Mesendoderm (in vitro differentiated cells): ENCODE measurements at regions not wholly inside any gene's neighbourhood (a gene's known extent, or its start where the extent isn't known, plus 50 kb on each side); places are given as distances from the start of the nearest gene placed in this dataset.
A peak's percentile ranks its signal among the peaks of the same experiment; 100 is the strongest.
"Not testable (repeated sequence)": the region's sequence is repeated elsewhere in the genome, so short reads cannot be mapped to it uniquely, and the experiment has no call there.

Source experiments
- DNase-seq: peaks from one replicate; pipeline ENCODE4 v3.0.0; 2013
- H2AK5ac ChIP-seq: 2 replicates; pipeline ENCODE4 v1.6.1; 2013; ENCODE audit warnings: low read length, inconsistent platforms
- H2BK120ac ChIP-seq: 2 replicates; pipeline ENCODE4 v1.6.1; 2013; ENCODE audit warnings: low read depth, mild to moderate bottlenecking, low read length, moderate library complexity, mixed read lengths
- H2BK15ac ChIP-seq: replicated peaks from 2 replicates; pipeline ENCODE4 v1.6.1; 2013; ENCODE audit warnings: low read depth, mild to moderate bottlenecking, moderate library complexity
- H2BK5ac ChIP-seq: 2 replicates; pipeline ENCODE4 v1.6.1; 2013; ENCODE audit warnings: low read length, inconsistent platforms
- H3K18ac ChIP-seq: 2 replicates; pipeline ENCODE4 v1.6.1; 2013; ENCODE audit warnings: mild to moderate bottlenecking, low read length, mixed read lengths
- H3K23ac ChIP-seq: one replicate; pipeline ENCODE4 v1.6.1; 2013; ENCODE audit warnings: low read length
- H3K27ac ChIP-seq: 2 replicates; pipeline ENCODE4 v1.5.1; 2013; ENCODE audit warnings: low read depth, mild to moderate bottlenecking, inconsistent platforms, low read length, moderate library complexity
- H3K27me3 ChIP-seq: 2 replicates; pipeline ENCODE4 v1.6.1; 2013; ENCODE audit warnings: low read length, control low read depth, mild to moderate bottlenecking, inconsistent platforms; ENCODE audit not compliant: insufficient read depth, poor library complexity
- H3K36me3 ChIP-seq: 2 replicates; pipeline ENCODE4 v1.6.1; 2013; ENCODE audit warnings: low read length, inconsistent platforms; ENCODE audit not compliant: control insufficient read depth, insufficient read depth
- H3K4ac ChIP-seq: one replicate; pipeline ENCODE4 v1.6.1; 2013; ENCODE audit warnings: low read depth, mild to moderate bottlenecking, low read length, moderate library complexity
- H3K4me1 ChIP-seq: 2 replicates; pipeline ENCODE4 v1.6.1; 2013; ENCODE audit warnings: low read depth, low read length, inconsistent platforms; ENCODE audit not compliant: control insufficient read depth
- H3K4me2 ChIP-seq: 2 replicates; pipeline ENCODE4 v1.6.1; 2013; ENCODE audit warnings: low read length
- H3K4me3 ChIP-seq: 2 replicates; pipeline ENCODE4 v1.5.1; 2013; ENCODE audit warnings: mild to moderate bottlenecking, low read length
- H3K56ac ChIP-seq: one replicate; pipeline ENCODE4 v1.6.1; 2013; ENCODE audit warnings: low read length
- H3K79me1 ChIP-seq: 2 replicates; pipeline ENCODE4 v1.6.1; 2013; ENCODE audit warnings: low read length, inconsistent platforms
- H3K79me2 ChIP-seq: 2 replicates; pipeline ENCODE4 v1.6.1; 2013; ENCODE audit warnings: mild to moderate bottlenecking, low read length; ENCODE audit not compliant: control insufficient read depth, insufficient read depth
- H3K9ac ChIP-seq: 2 replicates; pipeline ENCODE4 v1.6.1; 2013; ENCODE audit warnings: low read length, inconsistent platforms
- H4K5ac ChIP-seq: one replicate; pipeline ENCODE4 v1.6.1; 2013; ENCODE audit warnings: low read length
- H4K8ac ChIP-seq: one replicate; pipeline ENCODE4 v1.6.1; 2013; ENCODE audit warnings: low read depth, mild to moderate bottlenecking, control low read depth, low read length, moderate library complexity
- WGBS: extraction: QIAGEN DNeasy Blood & Tissue Kit; methylation state at CpG from one replicate; pipeline ENCODE4 v1.1.7; 2013; ENCODE audit warnings: low lambda C conversion rate, missing lambda C conversion rate; ENCODE audit not compliant: insufficient coverage; ENCODE audit errors: extremely low coverage; 5-methylcytosine and 5-hydroxymethylcytosine counted together

DNA sequence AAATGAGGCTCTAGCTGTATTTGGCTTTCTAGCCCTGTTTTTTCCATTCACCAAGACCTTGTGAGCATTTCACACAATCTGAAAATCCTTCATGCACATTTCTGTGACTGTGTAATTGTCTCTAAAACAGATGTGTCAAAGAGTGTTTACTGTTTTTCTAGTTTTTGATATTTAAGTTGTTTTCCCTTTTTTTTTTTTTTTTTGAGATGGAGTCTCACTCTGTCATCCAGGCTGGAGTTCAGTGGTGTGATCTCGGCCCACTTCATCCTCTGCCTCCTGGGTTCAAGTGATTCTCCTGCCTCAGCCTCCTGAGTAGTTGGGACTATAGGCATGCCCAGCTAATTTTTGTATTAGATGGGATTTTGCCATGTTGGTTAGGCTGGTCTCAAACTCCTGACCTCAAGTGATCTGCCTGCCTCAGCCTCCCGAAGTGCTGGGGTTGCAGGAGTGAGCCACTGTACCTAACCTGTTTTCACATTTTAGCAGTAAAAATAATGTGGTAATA lies 242.0 kb downstream of the MYCN start:
- H3K9ac ChIP-seq, H4K8ac ChIP-seq, H3K4me3 ChIP-seq, H3K23ac ChIP-seq, DNase-seq, H3K18ac ChIP-seq, H2BK5ac ChIP-seq, H2BK120ac ChIP-seq, H2AK5ac ChIP-seq, H3K27me3 ChIP-seq, H3K79me2 ChIP-seq, H3K36me3 ChIP-seq, H3K79me1 ChIP-seq, H3K4ac ChIP-seq, H2BK15ac ChIP-seq, H3K4me2 ChIP-seq, H3K56ac ChIP-seq, H4K5ac ChIP-seq, H3K4me1 ChIP-seq, H3K27ac ChIP-seq: not testable (repeated sequence)
- no CpG with 5 or more reads among the region's 2 CpGs for WGBS

DNA sequence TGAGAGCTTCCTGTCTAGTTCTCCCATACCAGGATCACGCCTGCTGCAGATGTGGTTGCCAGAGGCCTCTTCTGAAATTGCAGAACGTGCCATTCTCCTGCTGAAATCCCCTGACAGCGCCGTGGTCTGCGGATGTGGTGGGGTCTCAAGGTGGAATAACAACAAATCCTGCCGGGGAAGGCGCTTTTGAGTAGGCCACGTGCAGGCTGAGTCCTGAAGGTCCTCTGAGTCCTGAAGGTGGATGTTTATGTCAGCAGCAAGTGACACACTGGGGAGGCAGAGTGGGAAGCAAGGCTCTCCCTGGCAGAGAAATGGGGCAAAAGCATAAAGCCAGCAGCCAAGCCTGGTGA lies 241.4 kb downstream of the MYCN start:
- Histone ChIP-seq H3K79me1 (no peaks in the 10 kb centered on the region), H3K4me1 (peaks cover 2% of the 10 kb centered on the region), H3K27ac (no peak overlapping the region), H3K18ac (no peak overlapping the region), H2BK5ac (no peak overlapping the region), H2AK5ac (no peak overlapping the region), H3K9ac (no peak overlapping the region), H4K8ac (no peak overlapping the region), H4K5ac (no peak overlapping the region), H3K56ac (no peak overlapping the region), H3K23ac (no peak overlapping the region), H3K27me3 (no peaks in the 10 kb centered on the region), H3K4ac (no peak overlapping the region), H3K36me3 (no peaks in the 10 kb centered on the region), H3K79me2 (no peaks in the 10 kb centered on the region), H3K4me3 (no peak overlapping the region), H2BK15ac (no peak overlapping the region), H2BK120ac (no peak overlapping the region), H3K4me2 (no peak overlapping the region)
- WGBS = no CpG with 5 or more reads among the region's 8 CpGs
- DNase-seq = no peak

GRCh38 chr2:16181062-16181740 lies 240.9 kb downstream of the MYCN start:
- WGBS = no CpG with 5 or more reads among the region's 12 CpGs
- Histone ChIP-seq H3K56ac (no peak overlapping the region), H3K36me3 (no peaks in the 10 kb centered on the region), H3K4ac (no peak overlapping the region), H2BK15ac (no peak overlapping the region), H3K9ac (no peak overlapping the region), H4K8ac (no peak overlapping the region), H2BK5ac (no peak overlapping the region), H3K79me2 (no peaks in the 10 kb centered on the region), H3K4me2 (no peak overlapping the region), H3K27ac (no peak overlapping the region), H3K27me3 (no peaks in the 10 kb centered on the region), H2AK5ac (no peak overlapping the region), H4K5ac (no peak overlapping the region), H2BK120ac (no peak overlapping the region), H3K4me1 (peaks cover 2% of the 10 kb centered on the region), H3K23ac (no peak overlapping the region), H3K79me1 (no peaks in the 10 kb centered on the region), H3K4me3 (no peak overlapping the region), H3K18ac (no peak overlapping the region)
- no peak for DNase-seq

DNA sequence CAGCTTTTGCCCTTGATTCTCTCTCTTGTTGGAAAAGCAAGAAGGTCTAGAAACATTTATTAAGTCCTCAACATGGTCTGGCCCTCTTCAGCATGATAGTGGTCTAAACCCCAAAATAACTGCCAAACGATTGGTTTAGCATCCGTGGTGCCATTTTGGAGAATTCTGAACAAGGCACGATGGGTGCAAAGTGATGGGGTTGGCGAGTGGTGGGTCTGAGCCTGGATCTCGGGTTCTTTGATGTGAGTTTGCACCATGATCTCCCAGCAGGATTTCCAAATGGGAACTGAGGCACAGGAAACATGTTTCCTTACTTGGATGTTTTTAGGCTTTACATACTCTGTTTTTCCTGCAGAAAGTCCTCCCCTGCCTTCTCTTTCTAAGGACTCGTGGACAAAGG lies 240.3 kb downstream of the MYCN start:
- Histone ChIP-seq H3K79me1 (no peaks in the 10 kb centered on the region), H3K27ac (no peak overlapping the region), H3K56ac (no peak overlapping the region), H3K9ac (no peak overlapping the region), H3K4me2 (no peak overlapping the region), H2AK5ac (no peak overlapping the region), H3K18ac (no peak overlapping the region), H3K4me3 (no peak overlapping the region), H2BK120ac (no peak overlapping the region), H3K27me3 (no peaks in the 10 kb centered on the region), H4K8ac (no peak overlapping the region), H3K4ac (no peak overlapping the region), H3K36me3 (no peaks in the 10 kb centered on the region), H2BK5ac (no peak overlapping the region), H4K5ac (no peak overlapping the region), H3K79me2 (no peaks in the 10 kb centered on the region), H3K4me1 (peaks cover 2% of the 10 kb centered on the region), H3K23ac (no peak overlapping the region), H2BK15ac (no peak overlapping the region)
- WGBS = no CpG with 5 or more reads among the region's 6 CpGs
- DNase-seq = no peak

- no peak overlapping the region for H3K18ac ChIP-seq
- no peaks in the 10 kb centered on the region for H3K36me3 ChIP-seq
- H4K8ac ChIP-seq = no peak overlapping the region
- WGBS = no CpG with 5 or more reads among the region's 8 CpGs
- peak; percentile 90 for DNase-seq
- H3K4me3 ChIP-seq = no peak overlapping the region
- H3K27ac ChIP-seq = no peak overlapping the region
- H3K9ac ChIP-seq = no peak overlapping the region
- H2AK5ac ChIP-seq = no peak overlapping the region
- H3K79me2 ChIP-seq = no peaks in the 10 kb centered on the region
- peaks cover 2% of the 10 kb centered on the region for H3K4me1 ChIP-seq
- no peaks in the 10 kb centered on the region for H3K27me3 ChIP-seq
- peak overlapping the region; percentile 60 for H3K56ac ChIP-seq
- no peaks in the 10 kb centered on the region for H3K79me1 ChIP-seq
- H2BK15ac ChIP-seq = no peak overlapping the region
- no peak overlapping the region for H3K4me2 ChIP-seq
- no peak overlapping the region for H2BK5ac ChIP-seq
- H2BK120ac ChIP-seq = no peak overlapping the region
- H4K5ac ChIP-seq = no peak overlapping the region
- H3K4ac ChIP-seq = no peak overlapping the region
- H3K23ac ChIP-seq = no peak overlapping the region
These were observed 239.5 kb downstream of the MYCN start for GRCh38 chr2:16179701-16180416.
